ENCODE measurements at regions not wholly inside any gene's neighbourhood (a gene's known extent, or its start where the extent isn't known, plus 50 kb on each side); places are given as distances from the start of the nearest gene placed in this dataset.

DNA sequence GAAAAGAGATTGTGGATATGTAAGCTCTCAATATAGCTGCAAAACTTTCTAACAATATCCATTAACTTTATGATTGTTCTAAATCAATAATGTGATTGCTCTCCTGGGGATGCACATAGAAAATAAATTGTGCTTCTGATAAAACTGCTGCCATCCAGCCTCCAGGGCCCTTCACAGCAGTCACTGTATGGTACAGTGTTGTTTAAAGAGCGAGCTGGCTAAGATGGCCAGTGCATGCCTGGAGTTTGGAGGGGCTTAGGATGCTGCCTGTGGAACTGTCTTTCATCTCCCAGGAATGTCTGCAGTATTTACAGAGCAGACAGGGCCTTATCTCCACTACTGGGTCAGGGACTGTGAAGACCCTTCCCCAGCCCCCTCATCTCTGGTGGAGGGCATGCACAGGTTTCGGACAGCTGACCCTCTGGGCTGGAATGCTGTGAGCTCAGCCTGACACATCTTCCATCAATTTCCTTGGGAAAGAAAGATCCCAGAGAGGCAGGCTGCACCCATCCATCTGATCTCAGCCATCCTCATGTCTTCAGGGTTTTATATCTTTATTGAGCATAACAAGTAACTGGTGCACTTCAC lies 137.0 kb downstream of the PLPP3 start:
- Histone ChIP-seq H3K27ac (replicated peaks) (no peak overlapping the region), H3K27me3 (ENCODE audit: insufficient read depth, poor library complexity, severe bottlenecking) (no peaks in the 10 kb centered on the region), H3K4me3 (replicated peaks; ENCODE audit: insufficient read depth, low read length) (no peak overlapping the region)
- no peak for DNase-seq (ENCODE audit: low read depth in 1 of 2, low spot score in 1 of 2)
- TF ChIP-seq GABPA (IDR thresholded peaks at IDR 0.05; ENCODE audit: low read depth): no peak
- TF ChIP-seq, protein P1, sequence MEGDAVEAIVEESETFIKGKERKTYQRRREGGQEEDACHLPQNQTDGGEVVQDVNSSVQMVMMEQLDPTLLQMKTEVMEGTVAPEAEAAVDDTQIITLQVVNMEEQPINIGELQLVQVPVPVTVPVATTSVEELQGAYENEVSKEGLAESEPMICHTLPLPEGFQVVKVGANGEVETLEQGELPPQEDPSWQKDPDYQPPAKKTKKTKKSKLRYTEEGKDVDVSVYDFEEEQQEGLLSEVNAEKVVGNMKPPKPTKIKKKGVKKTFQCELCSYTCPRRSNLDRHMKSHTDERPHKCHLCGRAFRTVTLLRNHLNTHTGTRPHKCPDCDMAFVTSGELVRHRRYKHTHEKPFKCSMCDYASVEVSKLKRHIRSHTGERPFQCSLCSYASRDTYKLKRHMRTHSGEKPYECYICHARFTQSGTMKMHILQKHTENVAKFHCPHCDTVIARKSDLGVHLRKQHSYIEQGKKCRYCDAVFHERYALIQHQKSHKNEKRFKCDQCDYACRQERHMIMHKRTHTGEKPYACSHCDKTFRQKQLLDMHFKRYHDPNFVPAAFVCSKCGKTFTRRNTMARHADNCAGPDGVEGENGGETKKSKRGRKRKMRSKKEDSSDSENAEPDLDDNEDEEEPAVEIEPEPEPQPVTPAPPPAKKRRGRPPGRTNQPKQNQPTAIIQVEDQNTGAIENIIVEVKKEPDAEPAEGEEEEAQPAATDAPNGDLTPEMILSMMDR (IDR thresholded peaks at IDR 0.05; ENCODE audit: insufficient read depth, low read length): no peak

DNA sequence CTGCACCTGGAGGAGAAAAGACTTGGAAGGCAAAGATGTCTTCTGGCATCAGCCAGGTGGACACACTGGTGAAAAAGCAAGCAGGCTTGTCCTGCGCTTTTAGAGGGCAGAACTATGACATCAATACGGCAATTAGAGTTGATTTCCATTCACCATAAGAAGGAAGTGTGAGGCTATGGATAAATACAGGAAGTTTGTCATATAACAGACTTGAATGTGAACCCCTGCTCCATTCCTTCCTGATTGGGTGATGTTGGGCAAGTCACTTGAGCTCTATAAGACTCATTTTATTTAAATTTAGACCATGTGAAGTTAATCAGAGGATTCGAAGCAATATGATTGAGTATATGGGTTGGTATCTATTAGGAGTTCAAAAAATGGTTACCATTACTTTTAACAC lies 137.8 kb downstream of the PLPP3 start:
- no peak for TF ChIP-seq REST (IDR thresholded peaks at IDR 0.05; ENCODE audit: insufficient replicate concordance, low read depth)
- TF ChIP-seq SPI1 (IDR thresholded peaks at IDR 0.05; ENCODE audit: borderline replicate concordance, low read depth): 0 out of 2 replicates have a peak, but pooled peaks have one; percentile 25
- TF ChIP-seq POLR2AphosphoS5 (IDR thresholded peaks at IDR 0.05; ENCODE audit: low read depth): no peak
- TF ChIP-seq, protein P1 (IDR thresholded peaks at IDR 0.05; ENCODE audit: insufficient read depth, low read length): no peak
- no peak overlapping the region for H3K4me3 ChIP-seq (replicated peaks; ENCODE audit: insufficient read depth, low read length)
- no peak overlapping the region for H3K27ac ChIP-seq (replicated peaks)
- no peak for DNase-seq (ENCODE audit: low read depth in 1 of 2, low spot score in 1 of 2)
- H3K27me3 ChIP-seq (ENCODE audit: insufficient read depth, poor library complexity, severe bottlenecking): no peaks in the 10 kb centered on the region

DNA sequence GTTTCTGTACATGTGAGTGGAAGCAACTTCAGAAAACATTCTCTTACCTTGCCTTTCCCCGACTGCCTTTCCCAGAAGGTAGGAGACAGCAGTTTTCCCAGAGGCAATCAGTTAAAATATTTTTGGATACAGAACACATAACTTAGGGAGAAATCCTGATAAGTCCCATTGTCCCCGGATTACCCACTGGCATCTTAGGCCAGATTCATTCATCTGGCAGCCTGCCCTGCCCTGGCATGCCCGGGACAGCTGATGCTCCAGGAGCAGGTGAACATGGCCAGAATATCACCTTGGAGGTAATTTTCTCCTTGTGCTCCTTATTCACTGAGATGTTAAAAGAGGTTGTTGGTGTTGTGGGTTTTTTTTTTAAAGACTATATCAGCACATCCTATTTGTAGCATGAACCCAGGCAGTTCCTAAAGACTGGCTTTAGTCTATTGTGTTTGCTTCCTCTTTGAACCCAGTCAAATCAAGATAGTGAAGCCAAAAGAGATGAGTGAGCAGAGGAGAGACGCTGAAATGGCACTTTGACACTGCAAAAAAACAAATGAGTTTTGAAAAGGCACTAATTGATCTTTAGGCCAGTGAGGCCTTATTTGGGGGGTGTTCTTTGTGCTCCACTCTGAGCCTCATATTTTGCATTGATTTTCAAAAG lies 139.6 kb downstream of the PLPP3 start:
- Histone ChIP-seq H3K27me3 (ENCODE audit: insufficient read depth, poor library complexity, severe bottlenecking) (no peaks in the 10 kb centered on the region), H3K27ac (replicated peaks) (no peak overlapping the region), H3K4me3 (replicated peaks; ENCODE audit: insufficient read depth, low read length) (no peak overlapping the region)
- no peak for DNase-seq (ENCODE audit: low read depth in 1 of 2, low spot score in 1 of 2)
- no peak for TF ChIP-seq POLR2AphosphoS5 (IDR thresholded peaks at IDR 0.05; ENCODE audit: low read depth)
- no peak for TF ChIP-seq REST (IDR thresholded peaks at IDR 0.05; ENCODE audit: insufficient replicate concordance, low read depth)

DNA sequence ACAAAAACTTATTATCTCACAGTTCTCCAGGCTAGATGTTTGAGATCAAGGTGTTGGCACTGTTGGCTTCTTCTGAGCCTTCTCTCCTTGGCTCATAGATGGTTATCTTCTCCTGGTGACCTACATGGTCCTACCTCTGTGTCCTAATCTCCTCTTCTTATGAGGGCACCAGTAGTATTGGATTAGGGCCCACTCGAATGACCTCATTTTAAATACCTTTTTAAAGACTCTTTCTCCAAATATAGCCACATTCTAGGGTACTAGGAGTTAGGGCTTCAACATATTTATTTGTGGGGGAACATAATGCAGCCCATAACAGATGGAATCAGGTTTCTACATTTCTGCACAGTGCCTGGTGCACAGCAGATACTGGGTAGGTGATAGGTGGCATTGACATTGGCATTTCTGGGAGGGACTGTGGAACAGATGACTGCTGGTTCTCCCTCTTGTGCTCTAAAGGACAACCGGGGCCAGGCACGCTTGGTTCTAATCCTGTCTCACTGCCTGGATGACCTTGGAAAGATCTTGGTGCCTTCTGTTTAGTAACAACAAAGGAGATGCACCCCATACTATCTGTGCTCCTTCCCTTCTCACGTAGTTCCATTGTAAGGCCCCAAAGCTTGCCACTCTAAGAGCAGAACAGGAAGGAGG lies 140.3 kb downstream of the PLPP3 start:
- no peak overlapping the region for H3K4me3 ChIP-seq (replicated peaks; ENCODE audit: insufficient read depth, low read length)
- DNase-seq (ENCODE audit: low read depth in 1 of 2, low spot score in 1 of 2): no peak
- TF ChIP-seq, protein P1 (IDR thresholded peaks at IDR 0.05; ENCODE audit: insufficient read depth, low read length): no peak
- TF ChIP-seq SPI1 (IDR thresholded peaks at IDR 0.05; ENCODE audit: borderline replicate concordance, low read depth) (no peak), GABPA (IDR thresholded peaks at IDR 0.05; ENCODE audit: low read depth) (no peak), REST (IDR thresholded peaks at IDR 0.05; ENCODE audit: insufficient replicate concordance, low read depth) (no peak), POLR2AphosphoS5 (IDR thresholded peaks at IDR 0.05; ENCODE audit: low read depth) (no peak)
- no peaks in the 10 kb centered on the region for H3K27me3 ChIP-seq (ENCODE audit: insufficient read depth, poor library complexity, severe bottlenecking)
- no peak overlapping the region for H3K27ac ChIP-seq (replicated peaks)
